HuH-7 (cell line): ENCODE measurements at regions not wholly inside any gene's neighbourhood (a gene's known extent, or its start where the extent isn't known, plus 50 kb on each side); places are given as distances from the start of the nearest gene placed in this dataset.

ENCODE experiments used
- DNase-seq: peaks from one replicate; pipeline ENCODE4 v3.0.0; 2011; ENCODE audit warnings: low spot score

DNA sequence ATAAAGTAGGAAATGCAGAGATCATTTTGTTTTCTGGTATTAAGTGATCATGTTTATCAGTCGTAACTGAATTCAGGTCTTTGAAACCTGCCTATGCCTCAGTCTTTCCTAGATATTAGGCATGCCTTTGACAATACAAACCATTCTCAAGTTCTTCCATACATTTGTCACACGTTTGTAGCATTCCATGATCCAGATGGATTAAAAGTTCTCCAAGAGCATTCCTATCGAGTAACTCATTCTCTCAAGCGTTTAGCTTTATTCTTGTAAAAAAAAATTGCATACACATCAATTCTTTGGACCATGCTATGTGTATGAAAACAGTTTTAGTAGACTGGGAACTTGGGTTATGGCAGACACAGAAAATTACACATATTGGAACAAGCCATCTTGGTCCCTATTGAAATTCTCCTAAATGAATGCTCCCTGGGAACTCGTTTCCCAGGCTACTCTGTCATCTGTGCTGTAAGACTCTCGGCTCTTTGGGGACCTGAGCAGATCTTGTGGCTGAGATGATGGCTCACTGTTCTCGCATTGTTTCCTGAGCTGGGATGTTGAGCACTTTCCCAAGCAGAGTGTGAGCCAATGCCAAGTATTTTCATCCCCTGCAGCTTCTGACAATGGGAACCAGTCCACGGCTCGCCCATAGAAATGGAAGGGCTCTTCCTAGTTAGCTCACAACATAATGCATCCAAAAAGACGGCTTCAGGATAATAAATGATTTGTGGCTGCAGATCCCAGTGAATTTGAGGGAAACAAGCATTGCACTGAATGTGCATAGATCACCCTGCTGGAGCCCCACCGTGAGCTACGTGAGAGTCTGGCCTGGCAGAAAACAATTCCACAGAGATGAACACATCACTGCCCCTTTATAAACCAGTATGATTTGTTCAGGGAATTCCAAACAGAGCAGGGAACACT lies 230.2 kb downstream of the IRX1 start:
- DNase-seq, result no peak

DNA sequence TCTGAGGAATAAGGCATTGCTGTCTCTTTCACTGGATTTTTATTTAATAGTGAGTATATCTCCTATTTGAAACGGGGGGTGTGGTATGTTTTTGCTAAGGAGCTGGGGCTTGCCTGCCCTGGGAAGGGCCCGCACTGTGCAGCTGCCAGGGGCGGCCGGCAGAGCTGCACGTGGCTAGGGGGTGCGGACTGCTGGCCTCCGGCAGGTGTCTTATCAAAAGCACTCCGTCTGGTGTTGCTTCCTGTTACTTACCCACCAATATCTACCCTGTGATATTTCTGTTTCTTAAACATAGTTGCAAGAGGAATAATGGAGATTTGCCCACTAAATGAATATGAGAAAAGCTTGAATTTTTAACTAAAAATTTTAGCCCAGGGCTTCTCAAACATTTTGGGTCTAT lies 232.0 kb downstream of the IRX1 start:
- no peak for DNase-seq

DNA sequence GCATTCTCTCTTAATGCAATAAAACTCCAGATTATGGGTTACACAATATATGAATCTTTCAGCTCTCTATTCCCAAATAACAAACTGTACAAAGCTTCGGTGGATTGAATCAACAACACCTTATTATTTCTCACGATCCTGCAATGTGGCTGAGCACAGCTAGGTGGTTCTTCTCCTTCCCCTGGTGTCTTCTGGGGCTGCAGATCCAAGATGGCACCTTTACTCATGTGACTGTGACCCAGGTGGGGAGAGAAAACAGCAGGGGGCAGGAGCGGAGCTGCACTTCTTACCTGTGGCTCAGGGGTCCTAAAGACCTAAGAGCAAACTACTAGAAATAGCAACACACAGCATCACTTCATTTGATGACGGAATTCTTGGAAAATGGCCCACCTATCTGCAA lies 233.1 kb downstream of the IRX1 start:
- DNase-seq, result no peak

DNA sequence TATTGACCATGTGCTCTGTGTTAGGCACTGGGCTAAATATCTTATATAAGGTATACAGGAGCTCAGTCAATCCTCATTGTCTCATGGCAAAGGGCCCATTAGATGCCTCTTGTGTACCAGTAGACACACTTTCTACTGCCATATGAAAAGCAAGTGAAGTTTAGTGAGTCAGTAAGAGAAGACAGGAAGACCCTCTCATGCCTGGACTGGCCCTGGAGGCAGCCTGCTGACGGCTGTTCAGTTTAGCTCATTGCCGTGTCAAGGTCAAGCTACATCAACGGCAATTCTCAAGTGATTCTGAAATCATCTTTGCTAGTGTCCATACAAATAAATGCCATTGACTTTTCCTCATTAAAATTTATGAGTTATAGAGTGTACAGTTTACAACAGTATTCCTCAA lies 237.9 kb downstream of the IRX1 start:
- DNase-seq, result no peak

DNA sequence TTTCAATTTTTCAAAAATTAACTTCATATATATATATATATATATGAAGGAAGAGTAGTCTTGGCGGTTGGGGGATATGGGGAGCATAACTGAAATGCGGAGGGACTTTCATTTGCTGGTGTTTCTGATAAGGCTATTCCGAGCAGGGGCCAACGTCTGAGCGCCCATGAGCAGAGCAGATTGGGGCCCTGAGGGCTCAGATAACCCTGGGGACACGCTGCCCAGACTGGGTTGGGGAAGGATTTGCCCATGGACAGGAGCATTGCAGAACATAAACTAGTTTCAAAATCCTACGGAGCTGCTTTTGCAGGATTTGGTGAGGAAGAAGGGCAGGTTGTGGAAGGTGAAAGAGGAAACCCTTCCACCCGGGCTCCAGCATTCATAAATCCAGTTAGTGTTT lies 240.2 kb downstream of the IRX1 start:
- no peak for DNase-seq

DNA sequence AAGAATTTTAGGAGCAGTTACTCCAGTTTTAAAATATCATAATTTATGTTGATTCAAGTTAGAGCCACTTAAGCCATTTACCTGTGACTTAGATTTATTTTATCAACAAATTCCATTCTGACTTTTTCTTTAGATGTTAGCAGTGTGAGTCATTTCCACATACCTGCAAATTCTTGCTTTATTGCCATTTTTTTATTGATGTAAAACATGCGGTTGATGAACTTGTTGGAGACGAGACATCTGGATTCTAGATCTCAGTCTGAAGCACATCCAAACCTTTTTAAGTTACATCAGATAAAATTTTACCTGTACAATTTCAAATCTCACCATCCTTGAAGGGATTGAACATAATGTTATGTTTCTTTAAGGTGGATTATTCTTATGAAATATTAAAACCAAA lies 240.9 kb downstream of the IRX1 start:
- no peak for DNase-seq

DNA sequence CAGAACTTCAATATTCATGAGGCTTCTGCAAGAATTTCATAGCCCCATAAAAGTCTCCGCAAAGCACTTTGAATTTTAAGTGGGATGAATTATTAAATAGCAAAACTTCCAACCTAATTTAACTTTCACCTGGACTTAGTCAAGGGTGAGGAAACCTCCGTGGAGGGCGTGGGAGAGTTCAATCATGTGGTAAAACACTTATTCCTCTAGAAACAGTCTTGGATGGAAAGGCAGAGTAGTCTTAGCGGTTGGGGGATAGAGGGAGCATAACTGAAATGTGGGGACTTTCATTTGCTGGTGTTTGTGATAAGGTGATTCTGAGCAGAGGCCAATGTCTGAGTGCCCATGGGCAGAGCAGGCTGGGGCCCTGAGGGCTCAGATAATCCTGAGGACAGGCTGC lies 241.9 kb downstream of the IRX1 start:
- DNase-seq, result no peak

DNA sequence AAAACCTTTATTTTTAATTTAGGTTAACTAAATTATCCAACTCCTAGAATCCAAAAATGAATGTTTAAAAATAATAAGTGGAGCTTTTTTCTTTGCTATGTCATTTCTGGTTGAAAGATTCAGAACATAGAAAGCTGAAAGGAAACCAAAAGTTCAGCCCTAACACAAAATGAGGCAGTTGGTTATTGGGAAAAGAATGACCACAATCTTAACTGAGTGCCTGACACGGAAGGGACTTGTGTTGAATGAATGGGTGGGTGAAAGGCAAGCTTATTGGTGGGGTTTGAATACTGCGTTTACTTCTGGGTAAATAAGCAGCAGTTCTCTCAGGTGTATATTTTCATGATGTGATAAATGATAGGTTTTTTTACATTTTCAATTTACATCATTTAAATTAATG lies 243.5 kb downstream of the IRX1 start:
- no peak for DNase-seq

DNA sequence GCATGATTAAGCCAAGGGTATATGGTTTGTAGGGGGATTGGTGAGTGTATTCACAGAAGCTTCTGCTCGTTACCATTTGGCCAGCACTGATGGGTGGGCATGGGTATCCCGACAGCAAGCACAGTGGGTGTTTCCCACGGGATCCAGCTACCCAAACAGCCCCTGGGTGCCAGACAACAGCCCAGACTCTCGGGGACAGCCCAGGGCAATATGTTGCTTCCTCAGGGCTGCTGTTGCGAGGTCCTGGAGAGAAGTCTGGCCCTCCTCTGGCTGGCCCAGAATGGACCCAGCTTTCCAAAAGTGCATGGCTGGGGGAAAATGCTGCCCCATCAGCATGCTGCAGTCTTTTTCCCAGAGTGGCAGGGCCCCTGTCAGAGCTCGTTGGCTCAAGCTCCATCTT lies 247.0 kb downstream of the IRX1 start:
- no peak for DNase-seq

DNA sequence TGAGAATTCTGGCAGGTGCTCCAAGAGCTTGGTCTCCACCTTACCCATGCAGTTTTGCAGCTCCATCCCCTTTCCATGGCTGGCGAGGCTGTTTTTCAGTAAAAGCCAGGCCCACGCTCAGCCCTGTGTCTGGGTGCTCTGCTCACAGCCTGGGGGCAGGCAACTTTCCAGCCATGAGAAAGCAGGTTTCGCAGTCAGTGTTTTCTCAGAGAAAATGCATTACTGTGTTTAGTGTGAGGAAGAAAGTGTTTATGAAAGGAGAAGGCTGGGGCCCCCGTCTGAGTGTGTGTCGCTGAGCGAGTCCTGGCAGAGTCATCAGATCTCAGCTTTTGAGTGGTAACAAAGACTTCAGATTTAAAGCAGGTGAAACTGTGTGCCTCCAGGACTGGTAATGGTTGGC lies 248.1 kb downstream of the IRX1 start:
- DNase-seq, result no peak

DNA sequence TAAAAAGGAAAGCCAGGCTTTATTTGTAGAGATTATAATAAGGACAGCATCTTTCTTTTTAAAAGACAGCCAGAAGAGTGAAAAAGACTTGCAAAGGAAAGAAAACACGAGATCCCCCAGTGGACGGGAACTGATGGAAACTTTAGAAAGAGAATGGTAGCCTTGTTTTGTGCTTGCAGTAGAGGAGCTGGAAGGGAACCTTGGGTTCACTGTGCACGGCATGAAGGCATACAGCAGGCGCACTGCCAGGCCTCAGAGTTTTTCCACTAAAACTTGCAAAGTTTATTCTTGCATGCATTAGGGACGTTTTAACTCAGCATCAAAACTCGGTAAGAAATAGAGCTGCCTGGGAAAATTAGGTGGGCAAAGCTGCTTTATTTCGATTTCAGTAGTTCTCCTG lies 248.6 kb downstream of the IRX1 start:
- DNase-seq, result no peak

DNA sequence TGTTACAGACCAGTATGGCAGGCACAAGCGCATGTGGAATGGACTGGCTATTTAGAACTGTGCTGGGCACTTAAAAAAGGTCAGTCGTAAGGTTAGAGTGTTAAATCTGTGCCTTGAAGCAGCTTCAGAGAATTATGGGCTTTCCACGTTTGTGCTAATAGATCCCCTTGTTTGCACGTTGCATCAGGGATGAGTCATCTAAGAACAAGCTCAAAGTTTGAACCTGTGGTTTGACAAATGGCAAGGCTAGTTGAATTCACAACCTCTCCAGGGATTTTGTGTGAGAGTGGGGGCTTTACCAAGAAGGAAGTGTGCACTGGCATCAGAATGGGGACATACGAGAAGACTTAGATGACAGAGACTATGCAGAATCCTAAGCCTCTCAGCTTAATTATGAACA lies 249.6 kb downstream of the IRX1 start:
- no peak for DNase-seq

DNA sequence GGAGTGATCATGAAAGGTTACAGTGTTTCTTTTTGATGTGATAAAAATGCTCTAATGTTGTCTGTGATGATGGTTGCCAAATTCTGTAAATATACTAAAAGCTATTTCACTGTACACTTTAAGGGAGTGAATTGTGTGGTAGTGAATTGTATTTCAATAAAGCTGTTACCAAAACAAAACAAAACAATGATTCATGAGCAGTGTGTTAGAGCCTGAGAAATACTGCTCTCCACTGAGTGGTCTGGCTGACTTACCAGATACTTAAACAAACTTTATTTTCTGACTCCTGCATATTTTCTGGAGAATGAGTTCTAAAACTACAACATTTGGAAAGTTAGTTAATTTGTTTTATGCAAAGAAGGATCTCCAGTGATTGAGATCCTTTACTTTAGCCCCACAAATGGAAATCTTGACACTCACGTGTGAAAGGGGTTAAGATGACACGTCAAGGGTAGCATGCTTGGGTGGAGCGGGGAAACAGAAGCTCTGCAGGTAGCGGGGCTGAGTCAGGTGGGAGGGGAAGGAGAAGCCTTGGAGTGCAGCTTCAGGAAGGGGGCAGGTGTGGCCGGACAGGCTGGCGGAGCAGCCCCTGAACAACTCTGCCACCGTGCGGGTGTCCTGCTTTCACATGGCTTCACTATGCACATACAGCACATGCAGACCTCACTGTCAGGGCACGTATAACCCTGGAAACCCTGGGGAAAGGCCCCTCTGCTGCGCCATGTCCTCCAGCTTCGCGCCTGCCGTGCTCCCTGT lies 256.7 kb downstream of the IRX1 start:
- DNase-seq, result no peak

DNA sequence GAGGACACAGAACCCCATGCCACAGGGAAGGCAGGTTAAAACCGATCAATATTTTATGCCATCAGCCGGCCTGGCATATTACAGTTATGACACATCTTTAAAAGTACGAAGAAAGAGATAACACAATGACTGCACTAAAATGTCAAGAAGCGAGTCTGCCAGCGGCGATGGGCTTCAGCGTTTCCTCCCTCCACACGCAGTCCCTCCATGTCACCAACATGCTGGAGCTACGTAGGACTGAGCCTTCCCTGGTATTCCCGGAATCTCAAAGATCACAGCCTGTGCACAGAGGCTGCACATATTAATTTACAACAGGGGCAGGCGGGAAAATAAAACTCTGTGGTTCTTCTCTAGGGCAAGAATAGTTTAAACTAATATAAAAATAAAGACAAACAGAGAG lies 257.7 kb downstream of the IRX1 start:
- no peak for DNase-seq

DNA sequence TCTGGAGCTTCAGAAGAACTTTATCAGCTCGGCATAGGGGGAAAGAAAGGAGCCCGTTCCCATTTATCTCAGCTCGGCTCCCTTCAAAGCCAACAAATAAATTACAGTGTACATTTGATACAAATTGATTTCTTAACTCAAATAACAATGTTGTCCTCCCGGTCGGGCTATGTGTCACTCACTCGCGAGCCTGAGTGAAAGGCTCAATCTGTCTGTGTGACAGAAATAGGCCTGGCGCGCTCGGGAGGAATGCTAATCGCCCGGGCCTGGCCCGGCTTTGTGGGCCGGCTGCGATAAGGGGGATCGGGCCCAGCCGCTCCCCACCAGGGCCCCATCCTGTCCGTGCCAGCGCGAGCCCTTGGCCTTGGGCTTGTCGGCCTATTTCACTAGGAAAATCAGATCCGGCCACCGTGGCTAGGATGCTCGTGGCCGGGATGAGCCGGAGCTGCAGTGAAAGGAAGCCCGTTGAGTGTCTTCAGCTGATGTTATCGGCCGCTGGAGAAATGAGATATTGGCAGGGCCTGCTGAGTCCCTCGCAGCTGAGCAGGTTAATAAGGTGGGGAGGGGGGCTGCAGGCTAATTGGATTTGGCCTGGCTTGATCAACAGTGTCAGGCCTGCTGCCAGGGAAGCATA lies 258.7 kb downstream of the IRX1 start:
- DNase-seq, result no peak

DNA sequence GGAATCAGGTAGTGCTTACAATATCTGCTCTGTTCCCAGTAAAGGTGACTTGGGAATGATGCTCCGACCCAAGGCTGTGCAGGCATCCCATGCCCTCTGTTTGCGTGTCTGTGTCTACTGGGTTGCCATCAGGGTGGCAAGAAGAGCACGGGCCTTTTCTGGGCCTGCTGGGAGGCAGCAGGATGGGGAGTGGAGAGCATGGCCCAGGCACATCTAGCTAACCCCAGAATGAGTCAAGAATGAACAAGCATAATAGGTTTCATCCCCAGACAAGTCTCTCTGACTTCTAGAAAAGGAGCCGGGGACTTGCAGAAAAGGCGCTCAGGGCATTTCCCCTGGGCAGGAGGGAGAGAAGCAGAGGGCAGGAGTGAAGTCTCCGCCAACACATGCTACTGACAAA lies 260.4 kb downstream of the IRX1 start:
- no peak for DNase-seq

DNA sequence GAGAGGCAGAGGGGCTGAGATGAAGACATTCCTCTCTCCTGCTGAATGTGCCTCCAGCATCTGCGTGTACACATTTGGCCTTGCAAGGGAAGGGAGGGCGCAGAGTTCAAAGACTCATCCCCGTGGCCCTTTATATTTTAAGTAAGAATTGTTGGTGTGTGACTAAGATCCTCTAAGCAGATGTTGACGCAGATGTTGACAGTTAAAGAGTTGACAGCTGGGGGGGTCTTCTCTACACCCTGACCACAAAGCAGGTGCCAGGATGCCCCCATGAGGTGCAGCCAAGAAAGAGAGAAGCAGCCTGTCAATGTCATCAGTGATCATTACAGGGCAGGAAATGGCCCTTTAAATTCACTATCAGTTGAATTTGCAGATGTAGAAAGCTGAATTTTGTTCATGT lies 262.9 kb downstream of the IRX1 start:
- no peak for DNase-seq

DNA sequence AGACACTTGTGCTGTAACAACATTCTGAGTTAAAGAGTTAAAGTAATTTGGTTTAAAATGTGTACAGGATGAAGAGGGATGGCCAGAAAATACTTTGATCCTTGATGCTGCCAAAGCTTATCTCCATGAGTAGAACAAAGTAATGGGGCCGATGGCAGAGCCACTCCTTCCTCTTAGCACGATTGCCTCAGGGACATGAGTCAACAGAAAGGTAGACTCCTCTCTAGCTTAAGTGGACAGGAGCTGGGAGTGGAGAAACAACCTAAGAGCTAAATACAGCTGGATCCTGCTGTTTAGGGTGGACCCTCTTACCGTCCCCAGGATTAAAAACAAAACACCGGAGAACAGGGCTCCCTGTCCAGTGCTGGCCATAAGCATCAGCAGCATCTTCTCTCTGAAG lies 267.3 kb downstream of the IRX1 start:
- no peak for DNase-seq

DNA sequence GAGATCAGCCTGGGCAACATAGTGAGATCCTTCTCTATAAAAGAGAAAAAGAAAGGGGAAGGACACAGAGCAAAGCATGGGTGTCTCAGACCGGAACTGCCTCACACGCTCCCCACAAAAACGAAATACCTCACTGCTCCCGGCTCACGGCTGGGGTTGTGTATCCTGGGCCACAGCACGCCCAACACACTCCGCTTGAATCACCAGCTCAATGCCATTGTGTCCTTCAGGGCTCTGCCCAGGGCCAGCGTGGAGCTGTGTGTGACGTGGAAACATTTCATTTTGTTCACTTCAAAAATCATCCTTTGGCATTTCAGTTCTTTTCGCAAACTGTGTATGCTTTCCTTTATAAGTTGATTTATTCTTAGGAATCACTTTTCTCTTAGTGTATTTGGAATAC lies 279.5 kb downstream of the IRX1 start:
- no peak for DNase-seq

DNA sequence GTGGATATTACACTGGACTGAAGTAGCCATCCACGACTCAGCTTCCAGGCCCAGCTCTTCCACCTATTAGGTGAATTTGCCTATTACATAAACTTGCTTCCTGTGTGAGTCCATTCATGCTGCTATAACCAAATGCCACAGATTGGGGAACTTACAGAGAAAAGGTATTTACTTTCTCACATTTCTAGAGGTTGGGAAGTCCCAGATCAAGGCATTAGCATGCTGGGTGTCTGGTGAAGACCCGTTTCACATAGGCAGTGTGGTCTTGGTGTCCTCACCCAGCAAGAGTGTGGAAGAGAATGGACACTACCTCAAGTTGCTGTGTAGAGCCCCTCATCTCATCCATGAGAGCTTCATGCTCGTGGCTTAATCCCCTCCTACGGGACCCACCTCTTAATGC lies 282.6 kb downstream of the IRX1 start:
- no peak for DNase-seq

DNA sequence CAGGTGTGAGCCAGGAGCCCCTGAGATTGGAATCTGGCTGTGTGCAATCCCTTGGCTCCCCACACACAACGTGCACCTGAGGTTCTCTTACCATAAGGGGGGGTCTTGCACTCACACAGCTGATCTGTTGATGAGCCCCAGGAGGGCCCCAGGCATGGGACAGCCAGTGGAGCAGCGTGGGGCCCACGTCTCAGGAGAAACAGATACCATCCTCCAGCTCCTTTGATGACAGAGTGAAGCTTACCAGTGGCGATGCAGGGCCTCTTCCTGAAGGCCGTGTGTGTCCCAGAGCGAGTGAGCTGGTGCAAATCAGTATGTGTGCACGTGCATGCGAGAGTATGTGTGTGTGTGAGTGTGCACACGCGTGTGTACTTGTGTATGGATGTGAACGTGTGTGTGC lies 287.4 kb downstream of the IRX1 start:
- DNase-seq, result no peak

DNA sequence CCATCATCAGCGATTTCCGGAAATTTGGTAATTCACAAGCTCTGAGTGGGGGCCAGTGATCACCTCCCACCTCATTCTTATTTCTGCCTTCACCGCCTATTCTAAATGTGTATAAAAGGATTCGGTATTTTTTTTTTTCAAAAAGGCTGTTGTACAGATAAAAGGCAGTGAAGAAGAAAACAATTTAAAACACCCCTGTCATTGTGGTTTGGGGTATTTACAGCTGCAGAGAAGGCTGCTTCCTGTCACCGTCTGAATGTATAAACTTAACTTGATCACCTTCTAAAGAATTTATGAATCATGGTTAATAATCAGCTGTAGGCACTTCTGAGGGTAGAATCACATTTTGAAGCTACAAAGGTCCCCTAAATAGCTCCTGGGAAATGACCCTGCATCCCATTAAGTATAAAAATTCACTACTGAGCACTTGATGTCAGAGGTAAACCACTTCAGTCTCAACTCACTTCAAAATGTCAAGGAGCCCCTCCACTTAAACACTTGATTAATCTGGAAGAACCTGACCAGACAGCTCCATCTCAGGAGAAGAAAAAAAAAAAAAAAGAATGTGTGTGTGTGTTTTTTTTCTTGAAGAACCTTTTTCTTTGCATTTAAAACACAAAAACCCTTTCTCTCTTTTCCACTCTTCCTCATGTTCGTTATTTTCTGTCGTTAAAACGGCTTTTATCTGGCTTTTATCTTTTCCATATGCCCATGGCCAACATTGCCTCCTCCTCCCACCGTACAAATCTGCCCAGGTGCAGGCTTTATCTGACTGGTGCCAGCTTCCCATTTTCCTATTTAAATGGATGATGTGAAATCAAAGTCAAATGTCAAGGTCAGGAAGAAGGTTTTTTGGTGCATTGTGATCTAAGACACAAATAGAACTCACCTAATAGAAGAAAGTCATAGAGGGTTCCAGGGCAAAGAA lies 291.2 kb downstream of the IRX1 start:
- no peak for DNase-seq
